ENCODE measurements at regions not wholly inside any gene's neighbourhood (a gene's known extent, or its start where the extent isn't known, plus 50 kb on each side); places are given as distances from the start of the nearest gene placed in this dataset.

GRCh38 chr13:87537951-87538350 is 133.2 kb upstream of the SLITRK5 start:
- TF ChIP-seq CTCF (IDR thresholded peaks at IDR 0.05) (no peak), EP300 (IDR thresholded peaks at IDR 0.05) (no peak), POLR2A (IDR thresholded peaks at IDR 0.05) (no peak)

Data from stomach (tissue), 4 donors.